Lung (tissue), 11 donors: ENCODE measurements at regions not wholly inside any gene's neighbourhood (a gene's known extent, or its start where the extent isn't known, plus 50 kb on each side); places are given as distances from the start of the nearest gene placed in this dataset.

Source experiments
- ATAC-seq: fragments of 200-7000 bp; cut with Tn5 transposase; one replicate; pipeline ENCODE4 v1.9.1; 2020; ENCODE audit warnings: moderate number of reproducible peaks; ENCODE audit not compliant: insufficient read depth, low FRiP score
- DNase-seq, 3 donors: peaks; one replicate each; pipeline ENCODE4 v3.0.0-alpha.2; 2013 to 2017
- H3K27ac ChIP-seq, 2 donors: one replicate each; pipeline ENCODE4 v1.5.1; 2013; ENCODE audit warnings: mild to moderate bottlenecking in 2 of 2, moderate library complexity in 2 of 2, control low read depth in 1 of 2, inconsistent platforms in 1 of 2, low read depth in 1 of 2, low read length in 1 of 2
- H3K27me3 ChIP-seq, 3 donors: one replicate each; pipeline ENCODE4 v1.5.1; 2013; ENCODE audit warnings: low read length in 2 of 3; ENCODE audit not compliant: control insufficient read depth in 3 of 3, insufficient read depth in 3 of 3
- H3K36me3 ChIP-seq, 4 donors: one replicate each; pipeline ENCODE4 v1.5.1; 2013; ENCODE audit warnings: low read length in 4 of 4, mild to moderate bottlenecking in 1 of 4, moderate library complexity in 1 of 4; ENCODE audit not compliant: control insufficient read depth in 4 of 4, insufficient read depth in 4 of 4
- H3K4me1 ChIP-seq, 5 donors: one replicate each; pipeline ENCODE4 v1.5.1; 2013; ENCODE audit warnings: low read length in 5 of 5, mild to moderate bottlenecking in 2 of 5, moderate library complexity in 1 of 5; ENCODE audit not compliant: control insufficient read depth in 5 of 5, insufficient read depth in 5 of 5
- H3K4me3 ChIP-seq: one replicate; pipeline ENCODE4 v1.5.1; 2013; ENCODE audit warnings: mild to moderate bottlenecking, control low read depth, moderate library complexity
- H3K9ac ChIP-seq, 2 donors: one replicate each; pipeline ENCODE4 v1.5.1; 2013; ENCODE audit warnings: low read length in 2 of 2, control low read depth in 1 of 2; ENCODE audit not compliant: insufficient read depth in 1 of 2
- H3K9me3 ChIP-seq, 4 donors: one replicate each; pipeline ENCODE4 v1.5.1; 2013; ENCODE audit warnings: low read length in 3 of 4, mild to moderate bottlenecking in 1 of 4, moderate library complexity in 1 of 4; ENCODE audit not compliant: control insufficient read depth in 4 of 4, insufficient read depth in 3 of 4
- WGBS, 2 donors: extraction: QIAGEN DNeasy Blood & Tissue Kit; methylation state at CpG; one replicate each; pipeline ENCODE4 v1.1.7; 2013; 5-methylcytosine and 5-hydroxymethylcytosine counted together
- TF ChIP-seq, protein P1 (sequence below): IDR thresholded peaks from 2 replicates; pipeline ENCODE4 v1.5.1; 2012; ENCODE audit warnings: mild to moderate bottlenecking; ENCODE audit errors: control extremely low read depth, extremely low read depth
- donor health status: control.
- donor health status: control.
- donor health status: Bipolar disorder and iron deficiency.
- donor health status: healthy.
- donor health status: DM: yes; HTN: yes; CAD: no.

DNA sequence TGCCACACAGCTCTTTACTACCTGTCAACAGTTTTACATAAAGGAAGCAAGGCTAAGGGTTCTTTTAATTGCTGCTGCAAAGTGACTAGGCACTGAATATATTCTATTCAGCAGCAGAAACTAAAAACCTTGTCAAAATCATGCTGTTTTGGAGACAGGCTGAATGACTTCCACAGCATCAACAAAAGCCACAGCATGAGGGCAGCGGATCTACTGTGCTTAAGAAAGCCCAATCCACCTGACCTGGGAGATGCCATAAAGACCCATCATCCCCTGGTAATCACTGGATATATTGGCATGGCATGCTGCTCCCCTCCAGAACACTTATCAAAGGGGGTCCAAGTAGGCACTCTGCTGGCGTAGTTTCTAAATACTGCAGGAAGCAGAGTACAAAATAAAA, 715.1 kb upstream of the SLC8A1 start:
- no peak for ATAC-seq
- TF ChIP-seq, protein P1, sequence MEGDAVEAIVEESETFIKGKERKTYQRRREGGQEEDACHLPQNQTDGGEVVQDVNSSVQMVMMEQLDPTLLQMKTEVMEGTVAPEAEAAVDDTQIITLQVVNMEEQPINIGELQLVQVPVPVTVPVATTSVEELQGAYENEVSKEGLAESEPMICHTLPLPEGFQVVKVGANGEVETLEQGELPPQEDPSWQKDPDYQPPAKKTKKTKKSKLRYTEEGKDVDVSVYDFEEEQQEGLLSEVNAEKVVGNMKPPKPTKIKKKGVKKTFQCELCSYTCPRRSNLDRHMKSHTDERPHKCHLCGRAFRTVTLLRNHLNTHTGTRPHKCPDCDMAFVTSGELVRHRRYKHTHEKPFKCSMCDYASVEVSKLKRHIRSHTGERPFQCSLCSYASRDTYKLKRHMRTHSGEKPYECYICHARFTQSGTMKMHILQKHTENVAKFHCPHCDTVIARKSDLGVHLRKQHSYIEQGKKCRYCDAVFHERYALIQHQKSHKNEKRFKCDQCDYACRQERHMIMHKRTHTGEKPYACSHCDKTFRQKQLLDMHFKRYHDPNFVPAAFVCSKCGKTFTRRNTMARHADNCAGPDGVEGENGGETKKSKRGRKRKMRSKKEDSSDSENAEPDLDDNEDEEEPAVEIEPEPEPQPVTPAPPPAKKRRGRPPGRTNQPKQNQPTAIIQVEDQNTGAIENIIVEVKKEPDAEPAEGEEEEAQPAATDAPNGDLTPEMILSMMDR: no peak

DNA sequence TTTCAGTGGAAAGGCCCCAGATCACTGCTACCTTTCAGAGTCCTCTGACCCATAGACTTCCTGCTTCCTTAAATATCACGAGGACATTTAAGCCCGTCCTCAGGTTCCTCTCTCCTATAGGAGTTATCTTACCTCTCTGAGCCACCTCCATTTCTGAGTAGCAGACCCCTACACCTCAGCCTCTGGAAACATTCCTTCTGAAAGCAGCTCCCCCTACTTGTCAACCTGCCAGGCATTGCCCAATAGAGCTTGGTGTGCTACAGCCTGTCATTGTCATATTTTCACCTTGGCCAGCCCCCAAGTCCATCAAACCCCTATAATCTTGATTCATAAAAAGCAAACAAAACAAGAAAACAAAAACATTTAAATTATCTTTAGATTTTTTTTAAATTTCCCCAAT, 717.9 kb upstream of the SLC8A1 start:
- H3K27me3 ChIP-seq: no peaks in the 10 kb centered on the region
- 75 to 83% methylated on average over 2 of the region's 2 CpGs for WGBS, 2 donors
- no peak overlapping the region for H3K4me3 ChIP-seq
- H3K9me3 ChIP-seq: no peaks in the 10 kb centered on the region
- no peak overlapping the region for H3K9ac ChIP-seq
- no peak for ATAC-seq
- H3K4me1 ChIP-seq: no peaks in the 10 kb centered on the region
- DNase-seq: peak; percentile 2 to 12 (median 7)
- TF ChIP-seq, protein P1: no peak
- no peaks in the 10 kb centered on the region for H3K36me3 ChIP-seq
- no peak overlapping the region for H3K27ac ChIP-seq

More for the DNA sequence above, 715.1 kb upstream of the SLC8A1 start:
- Histone ChIP-seq H3K9ac (no peak overlapping the region), H3K9me3 (no peaks in the 10 kb centered on the region), H3K27me3 (no peaks in the 10 kb centered on the region), H3K4me1 (no peaks in the 10 kb centered on the region), H3K4me3 (no peak overlapping the region), H3K36me3 (no peaks in the 10 kb centered on the region), H3K27ac (no peak overlapping the region)
- 89 to 95% methylated on average over 2 of the region's 2 CpGs for WGBS, 2 donors
- DNase-seq: no peak

DNA sequence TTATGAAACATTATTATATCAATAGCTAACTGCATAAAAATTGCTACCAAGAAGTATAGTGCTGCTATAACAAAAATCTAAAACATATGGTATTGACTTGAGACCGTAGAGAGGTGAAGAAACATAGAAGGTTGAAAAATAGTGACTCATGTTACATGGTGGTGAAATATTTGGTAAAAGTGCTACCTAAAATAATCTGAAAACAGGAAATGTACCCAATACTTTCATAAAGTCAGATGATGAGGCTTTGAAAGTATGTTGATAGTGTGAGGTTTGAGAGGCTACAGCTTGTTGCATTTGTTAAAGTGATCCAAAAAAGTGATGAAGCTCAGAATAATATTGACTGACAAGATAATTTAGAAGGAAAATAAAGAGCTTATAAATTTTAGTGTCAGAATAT, 718.7 kb upstream of the SLC8A1 start:
- DNase-seq (no peak), ATAC-seq (no peak)
- H3K4me1 ChIP-seq: no peaks in the 10 kb centered on the region
- no peak overlapping the region for H3K4me3 ChIP-seq
- no peak overlapping the region for H3K9ac ChIP-seq
- TF ChIP-seq, protein P1: no peak
- H3K9me3 ChIP-seq: no peaks in the 10 kb centered on the region
- no peak overlapping the region for H3K27ac ChIP-seq
- no peaks in the 10 kb centered on the region for H3K27me3 ChIP-seq
- 63 to 80% methylated on average over 1 of the region's 1 CpG for WGBS, 2 donors
- H3K36me3 ChIP-seq: no peaks in the 10 kb centered on the region

DNA sequence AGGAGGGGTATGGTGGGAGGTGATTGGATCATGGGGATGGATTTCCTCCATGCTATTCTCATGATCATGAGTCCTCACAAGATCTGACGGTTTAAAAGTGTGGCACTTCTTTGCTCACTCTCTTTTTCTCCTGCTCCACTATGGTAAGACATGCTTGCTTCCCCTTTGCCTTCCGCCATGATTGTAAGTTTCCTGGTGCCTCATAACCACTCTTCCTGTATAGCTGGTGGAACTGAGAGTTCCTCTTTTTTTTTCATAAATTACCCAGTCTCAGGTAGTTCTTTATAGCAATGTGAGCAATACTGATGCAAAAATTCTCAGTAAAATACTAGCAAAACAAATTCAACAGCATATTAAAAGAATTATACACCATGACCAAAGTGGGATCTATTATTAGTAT, 728.5 kb upstream of the SLC8A1 start:
- WGBS, 2 donors: 32 to 44% methylated on average over 2 of the region's 2 CpGs

More for the DNA sequence above, 728.5 kb upstream of the SLC8A1 start:
- Histone ChIP-seq H3K4me3 (no peak overlapping the region), H3K9me3 (no peaks in the 10 kb centered on the region), H3K36me3 (no peaks in the 10 kb centered on the region), H3K27ac (no peak overlapping the region), H3K27me3 (no peaks in the 10 kb centered on the region), H3K4me1 (no peaks in the 10 kb centered on the region), H3K9ac (no peak overlapping the region)
- DNase-seq (no peak), ATAC-seq (no peak)
- TF ChIP-seq, protein P1: no peak
